IPS-NIHi11 (cell line): ENCODE measurements at regions not wholly inside any gene's neighbourhood (a gene's known extent, or its start where the extent isn't known, plus 50 kb on each side); places are given as distances from the start of the nearest gene placed in this dataset.
A peak's percentile ranks its signal among the peaks of the same experiment; 100 is the strongest.

Experiments used
- DNase-seq: peaks from one replicate; pipeline ENCODE4 v3.0.0; 2012; ENCODE audit warnings: mixed read lengths, low spot score

DNA sequence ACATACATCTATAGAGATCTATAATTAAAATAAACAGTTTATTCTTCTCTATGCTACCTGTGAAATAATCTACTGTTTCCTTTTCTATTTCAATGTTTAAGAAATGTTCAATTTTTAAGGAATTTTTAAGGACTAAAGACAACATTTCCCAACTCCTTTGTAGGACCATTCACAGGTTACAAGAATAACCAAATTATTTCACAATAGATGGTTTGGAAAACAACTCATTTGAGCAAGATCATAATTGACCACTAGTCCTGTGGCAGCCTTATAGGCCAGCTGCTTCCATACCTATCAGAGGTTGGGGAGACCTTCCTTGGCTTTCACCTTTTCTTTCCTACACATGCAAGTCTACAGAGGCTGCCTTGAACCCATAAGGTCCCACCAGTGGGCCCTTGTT is 193.7 kb downstream of the TTC39B start:
- no peak for DNase-seq

GRCh38 chr9:15111071-15111470 is 195.9 kb downstream of the TTC39B start:
- no peak for DNase-seq

GRCh38 chr9:15104826-15105420 is 194.7 kb upstream of the FREM1 start:
- peak; percentile 55 for DNase-seq

DNA sequence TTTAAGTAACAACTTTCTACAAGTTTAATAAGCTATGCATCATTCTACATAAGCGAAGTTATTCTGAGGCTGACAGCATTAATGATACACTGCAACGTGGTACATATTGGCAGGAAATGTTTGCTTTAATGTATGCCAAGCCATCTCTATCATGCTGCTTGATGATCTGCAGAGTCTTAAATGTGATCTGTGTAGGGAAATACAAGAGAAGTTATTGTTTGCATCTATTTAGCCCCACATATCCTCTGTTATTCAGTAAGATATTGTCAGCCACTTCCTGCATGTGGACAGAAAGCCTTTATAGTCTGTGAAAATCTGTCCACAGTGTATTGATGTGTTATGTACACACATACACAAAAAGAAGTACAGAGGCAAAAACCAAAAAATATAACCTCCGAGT is 193.1 kb upstream of the FREM1 start:
- no peak for DNase-seq

DNA sequence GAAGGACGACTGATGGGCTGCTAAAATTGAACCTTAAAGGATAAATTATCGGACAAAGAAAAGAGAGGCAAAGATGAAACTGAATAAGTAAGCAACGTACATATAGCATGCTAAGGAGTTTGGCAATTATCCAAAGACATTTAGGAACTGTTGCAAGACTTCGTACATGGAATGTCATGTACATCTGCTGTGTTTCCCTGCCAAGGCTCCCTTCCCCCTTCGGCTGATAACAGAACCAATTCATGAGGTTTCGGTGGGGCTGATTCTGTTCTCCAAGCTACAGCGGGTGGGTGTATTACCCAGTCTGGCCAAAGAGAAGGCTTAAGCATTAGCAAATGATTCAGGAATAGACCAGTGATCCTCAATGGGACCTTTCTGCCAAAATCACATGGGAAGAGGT is 190.9 kb upstream of the FREM1 start:
- no peak for DNase-seq

DNA sequence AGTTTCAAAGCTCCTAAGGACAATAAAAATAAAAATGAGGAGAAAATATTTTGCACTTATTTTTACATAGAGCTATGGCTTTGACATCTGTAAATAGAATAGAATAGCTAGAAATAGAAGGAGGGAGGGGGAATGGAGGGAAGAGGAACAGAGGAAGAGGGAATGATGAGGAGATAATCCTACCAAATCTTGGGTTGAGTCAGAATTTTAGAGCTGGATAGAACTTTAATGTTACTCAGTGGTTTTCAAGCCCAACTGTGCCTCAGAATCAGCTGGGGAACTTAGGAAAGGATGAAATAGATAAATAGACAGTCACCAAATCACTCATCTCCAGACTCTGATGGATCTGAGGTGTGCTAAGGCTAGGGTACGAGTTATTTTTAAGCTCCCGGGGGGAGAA is 190.3 kb upstream of the FREM1 start:
- no peak for DNase-seq

DNA sequence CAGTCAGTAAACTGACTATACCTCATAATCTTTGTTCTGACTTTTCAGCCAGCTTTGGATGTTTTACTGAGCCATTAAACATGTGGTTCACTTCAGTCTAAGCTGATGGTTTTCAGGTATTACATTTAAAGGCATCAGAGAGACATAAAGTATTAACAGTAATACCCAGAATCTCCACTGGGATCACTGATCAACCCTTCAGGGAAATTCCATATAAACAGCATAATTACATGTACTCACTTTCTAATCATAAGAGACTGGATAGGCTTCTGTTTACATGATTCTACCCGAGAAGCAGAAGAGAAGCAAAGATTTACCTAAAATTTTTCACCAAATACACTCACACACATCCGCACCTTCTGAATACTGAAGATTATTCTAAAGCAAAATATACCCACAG is 186.7 kb upstream of the FREM1 start:
- no peak for DNase-seq

GRCh38 chr9:15086778-15087324 is 176.6 kb upstream of the FREM1 start:
- no peak for DNase-seq

GRCh38 chr9:15086156-15086763 is 176.0 kb upstream of the FREM1 start:
- DNase-seq: no peak

DNA sequence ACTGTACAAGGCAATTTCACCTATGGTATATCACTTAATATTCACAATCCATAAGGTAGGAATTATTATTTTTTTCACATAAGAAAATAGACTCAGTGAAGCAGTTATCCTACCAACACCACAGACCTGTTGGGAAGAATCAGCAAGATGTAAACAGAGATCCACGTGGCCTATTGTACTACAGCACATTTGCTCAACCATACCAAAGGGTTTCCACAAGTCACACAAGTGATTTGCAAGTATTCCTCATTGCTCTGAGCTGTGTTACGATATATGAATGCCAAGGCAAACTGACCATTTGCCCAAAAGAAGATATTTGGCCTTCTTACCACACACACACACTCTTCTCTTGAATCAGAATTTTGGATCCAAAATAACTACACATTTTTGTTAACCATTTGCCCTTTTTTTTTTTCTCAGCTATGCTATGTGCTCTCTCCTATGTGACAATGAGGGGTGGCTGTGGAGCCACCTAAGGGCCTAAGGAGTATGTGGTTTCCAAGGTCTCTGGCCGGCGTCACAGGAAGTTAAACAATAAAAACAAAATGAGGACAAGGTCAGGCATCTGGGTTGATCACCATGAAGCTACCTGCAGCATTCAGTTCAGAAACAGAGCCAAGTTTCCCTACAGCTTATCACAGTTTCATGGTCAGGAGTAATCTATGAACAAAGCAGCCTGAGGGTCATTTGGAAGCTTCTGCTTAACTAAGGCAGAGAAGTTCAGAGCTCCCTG is 171.0 kb upstream of the FREM1 start:
- no peak for DNase-seq

- no peak for DNase-seq
Measured at GRCh38 chr9:15080401-15080800, 170.2 kb upstream of the FREM1 start.

DNA sequence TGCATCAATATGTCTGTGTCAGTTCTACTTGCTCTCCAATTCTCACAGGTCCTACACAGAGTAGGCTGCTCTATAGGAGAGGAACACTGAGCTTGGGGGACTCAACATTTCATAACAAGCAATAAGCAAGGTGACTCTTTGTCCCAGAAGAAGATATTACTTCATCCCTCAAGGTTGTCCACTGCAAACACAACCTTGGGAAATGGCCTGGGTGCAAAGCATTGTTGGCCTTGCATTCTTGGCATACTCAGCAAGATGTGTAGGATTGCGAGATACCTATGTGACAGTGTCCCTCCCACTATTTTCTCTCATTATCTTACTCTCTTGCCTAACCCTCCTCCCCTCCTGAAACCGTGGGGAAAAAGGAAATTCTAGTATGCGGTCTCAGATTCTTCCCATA is 169.8 kb upstream of the FREM1 start:
- no peak for DNase-seq

DNA sequence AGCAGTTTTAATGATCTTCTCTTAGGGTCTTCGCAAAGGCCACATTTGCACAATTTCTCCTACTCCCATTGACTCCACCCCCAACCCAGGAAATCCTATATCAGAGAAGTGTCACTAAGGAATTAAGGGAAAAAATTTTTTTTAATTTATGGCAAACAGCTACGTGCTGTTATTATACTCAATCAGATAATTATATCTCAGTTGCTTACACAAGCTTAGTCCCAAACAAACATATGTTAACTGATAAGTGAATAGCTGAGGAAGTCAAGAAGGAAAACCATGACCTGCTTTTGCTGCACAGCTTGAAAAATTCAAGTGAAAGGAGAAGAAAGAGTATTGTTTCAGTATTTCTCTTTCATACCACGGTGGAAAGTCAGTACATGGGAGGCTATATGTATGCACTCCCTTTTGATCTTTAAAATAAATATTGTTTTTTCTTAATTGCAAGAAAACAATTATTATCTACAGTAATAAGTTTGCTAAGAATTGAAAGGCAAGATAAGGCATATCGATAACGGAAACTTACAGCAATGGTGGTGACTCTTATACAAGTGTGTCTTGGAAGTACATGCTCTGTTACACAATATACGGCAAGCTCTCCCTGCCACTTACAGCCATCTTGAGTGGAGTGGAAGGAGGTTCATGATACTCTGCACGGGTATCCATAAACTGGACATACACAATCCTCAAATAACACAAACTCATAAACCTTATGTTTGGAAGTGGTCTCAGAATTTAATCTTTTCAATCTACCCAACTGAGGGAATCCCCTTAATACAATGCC is 167.9 kb upstream of the FREM1 start:
- no peak for DNase-seq

DNA sequence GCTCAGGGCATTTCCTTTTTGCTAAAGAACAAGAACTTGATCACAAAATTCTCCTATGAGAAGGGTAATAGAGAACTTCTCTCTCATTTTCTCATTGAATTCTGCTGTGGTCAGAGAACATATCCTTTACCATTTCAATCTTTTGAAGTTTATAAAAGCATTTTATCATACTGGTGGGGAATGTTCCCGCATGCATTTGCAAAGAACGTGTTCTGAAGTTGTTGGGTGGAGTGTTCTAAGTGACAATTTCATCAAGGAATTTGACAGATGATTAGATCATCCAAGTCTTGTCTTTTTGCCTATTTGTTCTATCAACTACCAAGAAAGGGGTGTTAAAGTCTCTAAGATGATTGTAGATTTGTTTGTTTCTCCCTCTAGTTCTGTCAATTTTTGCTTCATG is 163.4 kb upstream of the FREM1 start:
- no peak for DNase-seq

GRCh38 chr9:15070716-15071115 is 160.5 kb upstream of the FREM1 start:
- no peak for DNase-seq

DNA sequence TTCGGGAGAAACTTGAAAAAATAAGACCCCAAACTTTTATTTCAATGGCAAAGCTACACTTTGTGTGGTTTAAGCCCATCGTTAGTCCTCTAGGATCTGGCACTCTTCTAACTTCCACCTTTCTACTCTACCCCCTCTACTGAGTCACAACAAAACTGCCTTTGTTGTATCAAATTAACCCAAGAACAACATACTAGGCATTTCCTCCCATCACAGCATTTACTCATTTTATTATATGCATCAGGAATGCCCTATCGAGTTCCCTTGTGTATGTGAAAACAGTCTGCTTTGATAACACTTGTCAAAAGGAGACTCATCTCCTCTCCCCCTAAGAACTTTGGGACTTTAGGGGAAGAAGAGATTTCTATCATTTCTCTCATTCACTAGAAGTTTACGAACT is 158.9 kb upstream of the FREM1 start:
- no peak for DNase-seq

DNA sequence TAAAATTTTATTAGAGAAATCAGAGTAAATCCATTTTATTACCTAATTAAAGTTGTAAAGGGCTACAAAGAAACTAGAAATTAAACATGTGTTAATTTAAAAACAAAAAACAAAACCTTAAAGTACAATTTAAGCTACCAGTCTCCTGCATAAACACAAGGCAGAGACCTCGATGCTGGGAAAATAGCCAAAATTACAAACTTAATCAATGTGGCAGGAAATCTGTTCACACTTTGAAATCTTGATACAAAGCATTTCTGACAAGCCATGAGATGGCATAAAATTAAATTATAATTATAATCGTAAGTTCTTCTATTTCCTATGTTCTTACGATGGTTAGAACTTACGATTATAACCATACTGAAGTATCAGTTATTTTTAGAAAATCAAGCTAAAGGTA is 158.0 kb upstream of the FREM1 start:
- DNase-seq: no peak

DNA sequence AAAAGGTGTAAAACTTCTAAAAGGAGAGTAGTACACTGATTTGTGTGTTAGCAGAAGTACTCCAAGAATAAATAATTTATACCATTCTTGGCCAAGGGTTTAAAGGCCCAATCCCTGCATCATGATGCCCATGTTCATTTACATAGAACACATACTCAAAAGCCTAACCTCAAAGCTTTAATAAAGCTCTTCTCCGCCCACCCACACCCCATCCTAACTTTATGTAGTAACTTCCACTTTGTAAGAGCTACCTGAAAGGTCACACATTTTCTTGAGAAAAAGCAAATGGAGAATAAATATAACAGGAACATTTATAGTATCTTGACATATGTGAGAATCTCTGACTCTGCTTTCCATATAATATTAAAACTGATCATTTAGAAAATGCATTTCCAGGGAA is 148.8 kb upstream of the FREM1 start:
- DNase-seq: no peak

- no peak for DNase-seq
Measured at GRCh38 chr9:15058236-15058635, 148.0 kb upstream of the FREM1 start.

GRCh38 chr9:15055284-15055683 is 145.1 kb upstream of the FREM1 start:
- peak; percentile 6 for DNase-seq

DNA sequence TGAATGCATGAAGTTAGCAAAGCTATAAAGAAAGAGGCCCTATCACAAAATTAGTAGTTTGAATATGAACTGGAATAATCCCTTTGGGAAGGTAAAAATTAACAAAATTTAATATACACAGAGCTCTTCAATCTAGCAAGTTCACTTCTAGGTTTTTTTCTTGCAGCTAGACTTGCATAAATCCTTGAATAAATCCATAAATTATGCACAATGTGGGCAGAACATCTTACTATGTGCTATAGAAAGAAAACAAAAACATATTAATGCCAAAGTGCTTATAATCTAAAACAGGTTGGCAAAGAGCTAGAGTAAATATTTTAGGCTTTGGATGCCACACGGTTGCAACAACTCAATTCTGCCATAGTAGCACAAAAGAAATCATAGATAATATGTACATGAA is 138.5 kb upstream of the FREM1 start:
- no peak for DNase-seq

GRCh38 chr9:15047028-15047551 is 136.9 kb upstream of the FREM1 start:
- DNase-seq: no peak
